ENCODE measurements at regions not wholly inside any gene's neighbourhood (a gene's known extent, or its start where the extent isn't known, plus 50 kb on each side); places are given as distances from the start of the nearest gene placed in this dataset.

- TF ChIP-seq EZH2 (IDR thresholded peaks at IDR 0.05; ENCODE audit: low read length) (no peak), CTCF (optimal IDR thresholded peaks at IDR 0.05 in 1 of 3, IDR thresholded peaks at IDR 0.05 in 1 of 3, conservative IDR thresholded peaks at IDR 0.05 in 1 of 3; ENCODE audit: extremely low read depth in 1 of 3, insufficient read depth in 2 of 3, low read length in 3 of 3) (no peak)
Observed at GRCh38 chr2:239471011-239471792, 70.4 kb upstream of the HDAC4 start.

All from keratinocyte (primary cell).